ENCODE measurements at regions not wholly inside any gene's neighbourhood (a gene's known extent, or its start where the extent isn't known, plus 50 kb on each side); places are given as distances from the start of the nearest gene placed in this dataset.

DNA sequence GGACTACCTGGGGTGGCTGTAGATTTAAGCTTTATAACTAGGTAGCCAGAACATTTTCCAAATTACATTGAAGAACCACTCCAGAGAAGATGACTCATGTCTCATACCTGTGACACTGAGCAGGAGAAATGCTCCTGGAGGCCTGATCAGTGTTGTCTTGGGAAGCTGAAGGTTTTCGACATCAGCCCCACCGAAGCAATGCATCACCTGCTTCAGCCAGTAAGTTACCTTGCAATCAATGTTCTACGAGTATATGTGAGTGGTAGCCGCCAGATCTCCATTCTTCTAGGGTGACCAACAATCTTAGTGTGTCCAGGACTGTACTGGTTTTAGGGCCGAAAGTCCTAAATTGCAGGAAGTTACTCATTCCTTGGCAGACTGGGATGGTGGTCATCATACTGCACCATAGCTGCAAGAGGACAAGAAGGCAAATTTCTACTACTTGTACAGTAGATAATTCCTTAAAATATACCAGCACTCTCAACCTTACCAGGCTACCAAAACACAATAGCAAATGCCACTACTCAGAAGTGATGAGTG lies 109.3 kb upstream of the LINC00305 start:
- TF ChIP-seq ZNF274 (IDR thresholded peaks at IDR 0.05; ENCODE audit: low read depth, low read length) = no peak
- no peak for TF ChIP-seq YY1 (IDR thresholded peaks at IDR 0.05; ENCODE audit: insufficient read depth, insufficient read length)
